ENCODE measurements at regions not wholly inside any gene's neighbourhood (a gene's known extent, or its start where the extent isn't known, plus 50 kb on each side); places are given as distances from the start of the nearest gene placed in this dataset.

DNA sequence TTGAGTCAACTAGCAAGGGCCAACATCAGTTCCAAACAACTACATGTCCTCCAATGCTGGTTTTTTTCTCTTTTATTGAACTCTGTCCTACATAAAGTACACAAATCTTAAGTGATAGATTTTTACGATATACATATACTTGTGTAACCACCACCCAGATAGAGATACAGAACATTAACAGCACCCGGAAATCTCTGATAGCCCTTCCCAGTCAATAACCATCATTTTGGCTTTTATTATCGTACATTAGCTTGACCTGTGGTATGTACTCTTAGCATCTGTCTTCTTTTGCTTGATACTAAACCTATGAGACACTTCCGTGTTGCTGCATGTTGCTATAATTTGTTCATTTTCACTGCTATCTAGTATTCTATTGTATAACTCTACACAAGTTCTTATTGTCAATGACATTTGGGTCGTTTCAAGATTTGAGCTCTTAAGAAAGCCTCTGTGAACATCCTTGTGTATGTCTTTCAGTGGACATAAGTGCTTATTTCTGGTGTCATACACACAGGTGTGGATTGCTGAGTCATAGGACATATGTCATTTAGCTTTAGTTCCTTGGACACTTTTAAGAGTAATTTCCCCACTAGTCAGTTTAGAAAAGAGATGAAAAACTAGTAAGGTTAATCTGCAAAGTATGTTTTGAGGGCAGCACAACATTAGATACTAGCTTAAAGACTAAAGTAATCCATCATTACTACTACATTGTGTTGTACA is 111.1 kb downstream of the PRLHR start:
- Histone ChIP-seq H3K9me3 (ENCODE audit: control insufficient read depth, insufficient read depth, low read length) (no peaks in the 10 kb centered on the region), H3K27ac (ENCODE audit: low read length) (no peak overlapping the region), H3K36me3 (ENCODE audit: control insufficient read depth, insufficient read depth, low read length) (no peaks in the 10 kb centered on the region), H3K27me3 (ENCODE audit: control insufficient read depth, insufficient read depth, low read length) (no peaks in the 10 kb centered on the region), H3K4me1 (ENCODE audit: control insufficient read depth, insufficient read depth, low read length) (no peaks in the 10 kb centered on the region), H3K4me3 (ENCODE audit: low read length) (no peak overlapping the region)
- DNase-seq (ENCODE audit: low read depth, low spot score) = no peak
- no CpG with 5 or more reads among the region's 5 CpGs for WGBS (ENCODE audit: insufficient coverage, insufficient read length)

- H3K4me3 ChIP-seq (ENCODE audit: low read length) = no peak overlapping the region
- no CpG with 5 or more reads among the region's 6 CpGs for WGBS (ENCODE audit: insufficient coverage, insufficient read length)
Observed at GRCh38 chr10:118483496-118483895, 112.0 kb downstream of the PRLHR start.

GRCh38 chr10:118482393-118483331 is 112.8 kb downstream of the PRLHR start:
- Histone ChIP-seq H3K36me3 (ENCODE audit: control insufficient read depth, insufficient read depth, low read length) (no peaks in the 10 kb centered on the region), H3K4me3 (ENCODE audit: low read length) (no peak overlapping the region), H3K9me3 (ENCODE audit: control insufficient read depth, insufficient read depth, low read length) (no peaks in the 10 kb centered on the region), H3K27me3 (ENCODE audit: control insufficient read depth, insufficient read depth, low read length) (no peaks in the 10 kb centered on the region), H3K4me1 (ENCODE audit: control insufficient read depth, insufficient read depth, low read length) (no peaks in the 10 kb centered on the region), H3K27ac (ENCODE audit: low read length) (no peak overlapping the region)
- DNase-seq (ENCODE audit: low read depth, low spot score) = no peak
- no CpG with 5 or more reads among the region's 17 CpGs for WGBS (ENCODE audit: insufficient coverage, insufficient read length)

More at GRCh38 chr10:118483496-118483895, 112.0 kb downstream of the PRLHR start:
- no peaks in the 10 kb centered on the region for H3K4me1 ChIP-seq (ENCODE audit: control insufficient read depth, insufficient read depth, low read length)
- H3K27ac ChIP-seq (ENCODE audit: low read length) = no peak overlapping the region
- H3K36me3 ChIP-seq (ENCODE audit: control insufficient read depth, insufficient read depth, low read length) = no peaks in the 10 kb centered on the region
- DNase-seq (ENCODE audit: low read depth, low spot score) = no peak
- H3K27me3 ChIP-seq (ENCODE audit: control insufficient read depth, insufficient read depth, low read length) = no peaks in the 10 kb centered on the region
- no peaks in the 10 kb centered on the region for H3K9me3 ChIP-seq (ENCODE audit: control insufficient read depth, insufficient read depth, low read length)

GRCh38 chr10:118481871-118482270 is 113.6 kb downstream of the PRLHR start:
- Histone ChIP-seq H3K27ac (ENCODE audit: low read length) (no peak overlapping the region), H3K9me3 (ENCODE audit: control insufficient read depth, insufficient read depth, low read length) (no peaks in the 10 kb centered on the region), H3K4me1 (ENCODE audit: control insufficient read depth, insufficient read depth, low read length) (no peaks in the 10 kb centered on the region), H3K36me3 (ENCODE audit: control insufficient read depth, insufficient read depth, low read length) (no peaks in the 10 kb centered on the region), H3K27me3 (ENCODE audit: control insufficient read depth, insufficient read depth, low read length) (no peaks in the 10 kb centered on the region), H3K4me3 (ENCODE audit: low read length) (no peak overlapping the region)
- WGBS (ENCODE audit: insufficient coverage, insufficient read length) = no CpG with 5 or more reads among the region's 6 CpGs
- no peak for DNase-seq (ENCODE audit: low read depth, low spot score)

DNA sequence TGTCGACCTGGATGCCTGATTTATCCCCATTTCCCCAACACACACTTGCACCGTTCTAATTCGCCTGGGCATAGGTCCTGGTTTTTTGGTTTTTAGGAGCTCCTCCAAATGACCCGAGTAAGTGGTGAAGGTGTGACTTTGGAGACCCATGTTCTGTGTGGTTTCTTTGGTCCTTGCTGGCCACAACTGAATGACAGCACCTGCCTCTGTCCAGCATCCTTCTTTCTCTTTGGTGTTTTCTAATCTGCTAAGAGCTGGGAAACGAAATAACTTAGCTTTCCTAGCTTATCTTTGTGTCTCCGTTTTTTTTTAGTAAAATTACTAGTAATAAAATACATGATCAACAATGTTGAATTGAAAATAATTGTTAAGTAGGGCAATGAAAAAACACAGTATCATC is 120.2 kb downstream of the PRLHR start:
- no peaks in the 10 kb centered on the region for H3K9me3 ChIP-seq (ENCODE audit: control insufficient read depth, insufficient read depth, low read length)
- H3K27ac ChIP-seq (ENCODE audit: low read length) = no peak overlapping the region
- no peaks in the 10 kb centered on the region for H3K27me3 ChIP-seq (ENCODE audit: control insufficient read depth, insufficient read depth, low read length)
- H3K36me3 ChIP-seq (ENCODE audit: control insufficient read depth, insufficient read depth, low read length) = no peaks in the 10 kb centered on the region
- no peak overlapping the region for H3K4me3 ChIP-seq (ENCODE audit: low read length)
- H3K4me1 ChIP-seq (ENCODE audit: control insufficient read depth, insufficient read depth, low read length) = no peaks in the 10 kb centered on the region
- no peak for DNase-seq (ENCODE audit: low read depth, low spot score)
- WGBS (ENCODE audit: insufficient coverage, insufficient read length) = no CpG with 5 or more reads among the region's 6 CpGs

- H3K4me3 ChIP-seq (ENCODE audit: low read length) = no peak overlapping the region
- H3K4me1 ChIP-seq (ENCODE audit: control insufficient read depth, insufficient read depth, low read length) = no peaks in the 10 kb centered on the region
- no peaks in the 10 kb centered on the region for H3K9me3 ChIP-seq (ENCODE audit: control insufficient read depth, insufficient read depth, low read length)
- no peaks in the 10 kb centered on the region for H3K27me3 ChIP-seq (ENCODE audit: control insufficient read depth, insufficient read depth, low read length)
- H3K36me3 ChIP-seq (ENCODE audit: control insufficient read depth, insufficient read depth, low read length) = no peaks in the 10 kb centered on the region
- DNase-seq (ENCODE audit: low read depth, low spot score) = no peak
- WGBS (ENCODE audit: insufficient coverage, insufficient read length) = no CpG with 5 or more reads among the region's 6 CpGs
- H3K27ac ChIP-seq (ENCODE audit: low read length) = no peak overlapping the region
Observed at GRCh38 chr10:118474111-118474510, 121.3 kb downstream of the PRLHR start.

DNA sequence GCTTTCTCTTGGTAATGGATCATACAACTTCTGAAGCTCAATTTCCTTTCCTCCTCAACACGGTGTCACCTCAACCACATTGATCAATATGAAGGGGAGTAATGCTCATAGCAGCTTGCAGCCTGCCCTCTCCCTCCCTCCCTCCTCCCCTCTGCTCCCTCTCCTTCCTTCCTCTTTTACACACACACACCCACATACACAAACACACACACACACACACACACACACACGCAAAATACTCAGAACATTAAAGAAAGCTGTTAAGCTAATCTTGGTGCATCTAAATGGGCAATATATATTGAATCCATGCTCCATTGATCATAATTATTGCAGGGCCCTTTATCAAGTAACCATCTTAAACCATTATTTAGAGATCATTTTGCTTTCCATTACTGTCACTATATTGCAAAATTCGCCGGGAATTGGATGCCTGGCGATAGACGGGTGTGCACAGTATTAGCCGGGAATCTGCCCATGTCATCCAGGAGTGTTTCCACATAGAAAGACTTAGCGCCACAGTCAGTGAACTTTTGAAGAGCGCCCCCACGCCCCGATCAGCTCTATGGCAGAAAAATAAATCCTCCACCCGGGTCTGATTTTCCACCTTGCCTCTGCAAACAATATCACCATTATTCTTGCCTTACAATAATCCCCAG is 122.0 kb downstream of the PRLHR start:
- no peaks in the 10 kb centered on the region for H3K27me3 ChIP-seq (ENCODE audit: control insufficient read depth, insufficient read depth, low read length)
- no peaks in the 10 kb centered on the region for H3K4me1 ChIP-seq (ENCODE audit: control insufficient read depth, insufficient read depth, low read length)
- DNase-seq (ENCODE audit: low read depth, low spot score) = no peak
- H3K27ac ChIP-seq (ENCODE audit: low read length) = no peak overlapping the region
- H3K36me3 ChIP-seq (ENCODE audit: control insufficient read depth, insufficient read depth, low read length) = no peaks in the 10 kb centered on the region
- no CpG with 5 or more reads among the region's 12 CpGs for WGBS (ENCODE audit: insufficient coverage, insufficient read length)
- H3K9me3 ChIP-seq (ENCODE audit: control insufficient read depth, insufficient read depth, low read length) = no peaks in the 10 kb centered on the region
- H3K4me3 ChIP-seq (ENCODE audit: low read length) = no peak overlapping the region

- WGBS (ENCODE audit: insufficient coverage, insufficient read length) = no CpG with 5 or more reads among the region's 12 CpGs
- Histone ChIP-seq H3K4me1 (ENCODE audit: control insufficient read depth, insufficient read depth, low read length) (no peaks in the 10 kb centered on the region), H3K27me3 (ENCODE audit: control insufficient read depth, insufficient read depth, low read length) (no peaks in the 10 kb centered on the region), H3K27ac (ENCODE audit: low read length) (no peak overlapping the region), H3K4me3 (ENCODE audit: low read length) (no peak overlapping the region), H3K9me3 (ENCODE audit: control insufficient read depth, insufficient read depth, low read length) (no peaks in the 10 kb centered on the region), H3K36me3 (ENCODE audit: control insufficient read depth, insufficient read depth, low read length) (no peaks in the 10 kb centered on the region)
- no peak for DNase-seq (ENCODE audit: low read depth, low spot score)
Observed at GRCh38 chr10:118472415-118473304, 122.8 kb downstream of the PRLHR start.

DNA sequence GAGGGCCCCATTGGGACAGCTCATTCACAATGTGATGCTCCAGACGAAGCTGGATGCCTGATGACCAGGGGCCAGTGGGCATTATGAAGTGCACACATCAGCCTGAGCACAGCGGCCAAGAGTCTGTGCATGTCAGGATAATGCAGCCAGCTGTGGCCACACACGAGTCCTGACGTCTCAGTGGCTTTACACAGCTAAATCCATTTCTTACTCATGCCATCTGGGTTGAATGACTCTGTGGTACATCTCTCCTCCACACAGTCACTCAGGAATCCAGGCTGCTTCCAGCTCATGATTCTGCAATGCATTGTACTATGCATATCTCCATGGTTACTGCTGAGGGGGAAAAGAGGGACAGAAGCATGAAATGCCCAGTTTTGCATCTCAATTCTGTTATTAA is 123.6 kb downstream of the PRLHR start:
- Histone ChIP-seq H3K4me1 (ENCODE audit: control insufficient read depth, insufficient read depth, low read length) (no peaks in the 10 kb centered on the region), H3K36me3 (ENCODE audit: control insufficient read depth, insufficient read depth, low read length) (no peaks in the 10 kb centered on the region), H3K27ac (ENCODE audit: low read length) (no peak overlapping the region), H3K9me3 (ENCODE audit: control insufficient read depth, insufficient read depth, low read length) (no peaks in the 10 kb centered on the region), H3K27me3 (ENCODE audit: control insufficient read depth, insufficient read depth, low read length) (no peaks in the 10 kb centered on the region), H3K4me3 (ENCODE audit: low read length) (no peak overlapping the region)
- DNase-seq (ENCODE audit: low read depth, low spot score) = no peak
- WGBS (ENCODE audit: insufficient coverage, insufficient read length) = no CpG with 5 or more reads among the region's 4 CpGs

DNA sequence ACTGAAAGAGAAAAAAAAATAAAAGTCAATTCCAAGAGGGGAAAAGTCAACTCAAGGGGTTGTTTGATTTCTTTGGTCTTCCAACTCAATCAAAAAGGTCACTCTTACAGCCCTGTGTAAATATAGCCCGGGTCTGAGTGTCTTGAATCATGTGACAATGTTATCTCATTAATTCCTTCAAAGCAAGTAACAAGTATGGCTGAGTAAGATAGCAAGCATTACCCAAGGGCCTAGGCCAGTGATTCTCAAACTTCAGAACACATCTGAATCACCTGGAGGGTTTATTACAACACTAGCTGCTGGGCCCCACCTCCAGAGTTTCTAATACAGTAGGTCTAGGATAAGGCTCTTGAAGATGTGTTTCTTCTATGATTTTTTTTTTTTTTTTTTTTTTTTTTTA is 125.0 kb downstream of the PRLHR start:
- H3K4me3 ChIP-seq (ENCODE audit: low read length) = no peak overlapping the region
- H3K4me1 ChIP-seq (ENCODE audit: control insufficient read depth, insufficient read depth, low read length) = no peaks in the 10 kb centered on the region
- no peak for DNase-seq (ENCODE audit: low read depth, low spot score)
- H3K27me3 ChIP-seq (ENCODE audit: control insufficient read depth, insufficient read depth, low read length) = no peaks in the 10 kb centered on the region
- no peaks in the 10 kb centered on the region for H3K36me3 ChIP-seq (ENCODE audit: control insufficient read depth, insufficient read depth, low read length)
- no peaks in the 10 kb centered on the region for H3K9me3 ChIP-seq (ENCODE audit: control insufficient read depth, insufficient read depth, low read length)
- no peak overlapping the region for H3K27ac ChIP-seq (ENCODE audit: low read length)
- no CpG with 5 or more reads among the region's 1 CpG for WGBS (ENCODE audit: insufficient coverage, insufficient read length)

All from iPS DF 6.9 (cell line).